ENCODE measurements at regions not wholly inside any gene's neighbourhood (a gene's known extent, or its start where the extent isn't known, plus 50 kb on each side); places are given as distances from the start of the nearest gene placed in this dataset.
"Not testable (repeated sequence)": the region's sequence is repeated elsewhere in the genome, so short reads cannot be mapped to it uniquely, and the experiment has no call there.

GRCh38 chr6:121770943-121771342 is 335.5 kb downstream of the GJA1 start:
- DNase-seq: no peak

GRCh38 chr6:121771937-121772720 is 336.7 kb downstream of the GJA1 start:
- DNase-seq: no peak

- no peak for DNase-seq
Measured at GRCh38 chr6:121776054-121776453, 340.6 kb downstream of the GJA1 start.

GRCh38 chr6:121780325-121781321 is 345.2 kb downstream of the GJA1 start:
- DNase-seq: no peak

GRCh38 chr6:121791396-121792315 is 356.2 kb downstream of the GJA1 start:
- no peak for DNase-seq

- no peak for DNase-seq
Measured at GRCh38 chr6:121794630-121795029, 359.2 kb downstream of the GJA1 start.

- DNase-seq: not testable (repeated sequence)
Measured at GRCh38 chr6:121797598-121797997, 362.2 kb downstream of the GJA1 start.

- not testable (repeated sequence) for DNase-seq
Measured at GRCh38 chr6:121798126-121798525, 362.7 kb downstream of the GJA1 start.

GRCh38 chr6:121799574-121799973 is 364.1 kb downstream of the GJA1 start:
- no peak for DNase-seq

GRCh38 chr6:121800047-121800446 is 364.6 kb downstream of the GJA1 start:
- DNase-seq: no peak

GRCh38 chr6:121806116-121806515 is 370.7 kb downstream of the GJA1 start:
- DNase-seq: no peak

GRCh38 chr6:121809211-121809610 is 373.8 kb downstream of the GJA1 start:
- no peak for DNase-seq

- DNase-seq: no peak
Measured at GRCh38 chr6:121810158-121811032, 374.9 kb downstream of the GJA1 start.

- no peak for DNase-seq
Measured at GRCh38 chr6:121811106-121811505, 375.7 kb downstream of the GJA1 start.

GRCh38 chr6:121816361-121816760 is 380.9 kb downstream of the GJA1 start:
- DNase-seq: no peak

- no peak for DNase-seq
Measured at GRCh38 chr6:121816906-121817540, 381.6 kb downstream of the GJA1 start.

GRCh38 chr6:121823437-121823851 is 388.0 kb downstream of the GJA1 start:
- no peak for DNase-seq

GRCh38 chr6:121826156-121826810 is 390.8 kb downstream of the GJA1 start:
- DNase-seq: no peak

GRCh38 chr6:121828146-121828886 is 392.9 kb downstream of the GJA1 start:
- DNase-seq: no peak

GRCh38 chr6:121830736-121831135 is 395.3 kb downstream of the GJA1 start:
- no peak for DNase-seq
